ENCODE measurements at regions not wholly inside any gene's neighbourhood (a gene's known extent, or its start where the extent isn't known, plus 50 kb on each side); places are given as distances from the start of the nearest gene placed in this dataset.

- Histone ChIP-seq H3K27ac (ENCODE audit: low read depth in 1 of 2, low read length in 2 of 2) (no peak overlapping the region), H3K4me1 (ENCODE audit: control insufficient read depth in 4 of 4, insufficient read depth in 4 of 4, low read length in 3 of 4) (no peaks in the 10 kb centered on the region), H3K27me3 (ENCODE audit: control insufficient read depth in 4 of 4, insufficient read depth in 4 of 4, low read length in 3 of 4) (no peaks in the 10 kb centered on the region), H3K9me3 (ENCODE audit: control insufficient read depth in 4 of 4, low read length in 3 of 4) (no peaks in the 10 kb centered on the region), H3K4me3 (ENCODE audit: low read depth in 1 of 3, low read length in 3 of 3) (no peak overlapping the region), H3K9ac (ENCODE audit: low read depth in 1 of 2, low read length in 2 of 2) (no peak overlapping the region), H3K36me3 (ENCODE audit: control insufficient read depth in 4 of 4, insufficient read depth in 3 of 4, low read depth in 1 of 4, low read length in 3 of 4) (no peaks in the 10 kb centered on the region)
- WGBS = 61% methylated on average over 5 of the region's 5 CpGs
- DNase-seq (ENCODE audit: low spot score) = no peak
- no peak for TF ChIP-seq YY1 (IDR thresholded peaks at IDR 0.05)
- TF ChIP-seq RAD21 (IDR thresholded peaks at IDR 0.05) = no peak
- no peak for TF ChIP-seq REST (IDR thresholded peaks at IDR 0.05)
- no peak for TF ChIP-seq TAF1 (conservative IDR thresholded peaks at IDR 0.05)
- TF ChIP-seq RXRA (IDR thresholded peaks at IDR 0.05) = no peak
- no peak for TF ChIP-seq ATF3 (IDR thresholded peaks at IDR 0.05)
- TF ChIP-seq MAX (IDR thresholded peaks at IDR 0.05) = no peak
- TF ChIP-seq HNF4G (IDR thresholded peaks at IDR 0.05) = no peak
- no peak for TF ChIP-seq HNF4A (conservative IDR thresholded peaks at IDR 0.05)
- no peak for TF ChIP-seq CTCF (IDR thresholded peaks at IDR 0.05; ENCODE audit: low read depth, low read length, missing input control)
- no peak for TF ChIP-seq GABPA (IDR thresholded peaks at IDR 0.05 in 1 of 2, conservative IDR thresholded peaks at IDR 0.05 in 1 of 2)
- no peak for TF ChIP-seq NR2F2 (IDR thresholded peaks at IDR 0.05)
- no peak for TF ChIP-seq JUND (IDR thresholded peaks at IDR 0.05)
- TF ChIP-seq FOXA2 (IDR thresholded peaks at IDR 0.05) = no peak
- TF ChIP-seq EGR1 (IDR thresholded peaks at IDR 0.05; ENCODE audit: low read depth in 2 of 2) = no peak
- TF ChIP-seq ZBTB33 (IDR thresholded peaks at IDR 0.05) = no peak
- TF ChIP-seq FOXA1 (IDR thresholded peaks at IDR 0.05) = no peak
- TF ChIP-seq SP1 (IDR thresholded peaks at IDR 0.05) = no peak
Observed at GRCh38 chr10:91032611-91033206, 111.8 kb upstream of the ANKRD1 start.
